Caco-2 (cell line): ENCODE measurements at regions not wholly inside any gene's neighbourhood (a gene's known extent, or its start where the extent isn't known, plus 50 kb on each side); places are given as distances from the start of the nearest gene placed in this dataset.

Experiments
- BruUV-seq: library from RNA; stranded (reverse); fragments of 400-500 nt; replicated peaks from 2 replicates; lab custom pipeline; 2021; lab: Mats Ljungman, UMichigan
- CTCF ChIA-PET: fragments of 300-600 bp; sonication (Branson Sonifier 250); formaldehyde crosslinking; loops from one replicate; lab custom pipeline; 2022; ENCODE audit warnings: antibody characterized with exemption; lab: Charles Lee
- POLR2A ChIA-PET: fragments of 300-600 bp; sonication (Branson Sonifier 250); formaldehyde crosslinking; loops from one replicate; lab custom pipeline; 2022; ENCODE audit warnings: antibody characterized with exemption; lab: Charles Lee
- DNase-seq, 2 experiments: peaks; one replicate each; pipeline versions ENCODE4 v3.0.0 to v3.0.0-alpha.2; 2020 to 2022
- H3K27me3 ChIP-seq: replicated peaks from 2 replicates; pipeline ENCODE4 v1.6.0; 2011; ENCODE audit warnings: low read length; ENCODE audit not compliant: control insufficient read depth, insufficient read depth
- H3K36me3 ChIP-seq: 2 replicates; pipeline ENCODE4 v1.5.1; 2011; ENCODE audit warnings: low read length; ENCODE audit not compliant: control insufficient read depth, insufficient read depth
- H3K4me1 ChIP-seq: fragments of 250-450 bp; sonication (Bioruptor Pico); 2 replicates; pipeline ENCODE4 v1.5.1; 2020; ENCODE audit warnings: mild to moderate bottlenecking
- H3K4me3 ChIP-seq: 2 replicates; pipeline ENCODE4 v1.5.1; 2011; ENCODE audit warnings: low read depth, mild to moderate bottlenecking, control low read depth, low read length
- H3K9me3 ChIP-seq: fragments of 250-450 bp; sonication (Bioruptor Pico); 2 replicates; pipeline ENCODE4 v1.5.1; 2020; ENCODE audit warnings: mild to moderate bottlenecking, moderate library complexity
- H3K27ac Mint-ChIP-seq: one replicate; pipeline ENCODE4 v1.8.0; 2022; ENCODE audit warnings: mixed read lengths; ENCODE audit not compliant: unreplicated experiment
- H3K27me3 Mint-ChIP-seq: one replicate; pipeline ENCODE4 v1.8.0; 2022; ENCODE audit warnings: mixed read lengths; ENCODE audit not compliant: insufficient read depth, unreplicated experiment
- H3K36me3 Mint-ChIP-seq: one replicate; pipeline ENCODE4 v1.8.0; 2022; ENCODE audit warnings: mild to moderate bottlenecking, mixed read lengths; ENCODE audit not compliant: insufficient read depth, unreplicated experiment
- H3K4me1 Mint-ChIP-seq: one replicate; pipeline ENCODE4 v1.8.0; 2022; ENCODE audit warnings: low read depth, mixed read lengths; ENCODE audit not compliant: unreplicated experiment
- H3K4me3 Mint-ChIP-seq: one replicate; pipeline ENCODE4 v1.8.0; 2022; ENCODE audit warnings: mild to moderate bottlenecking, moderate library complexity, mixed read lengths; ENCODE audit not compliant: unreplicated experiment
- H3K9me3 Mint-ChIP-seq: one replicate; pipeline ENCODE4 v1.8.0; 2022; ENCODE audit warnings: mixed read lengths; ENCODE audit not compliant: unreplicated experiment
- CTCF ChIP-seq, 2 experiments: fragments of 200-600 bp in 1 of 2; IDR thresholded peaks; 1 replicate in 1 of 2; 2 replicates in 1 of 2; pipeline versions ENCODE4 v1.5.1 to v1.8.0; 2011 to 2022; ENCODE audit warnings: antibody characterized with exemption in 1 of 2, control low read depth in 1 of 2, inconsistent platforms in 1 of 2, low read depth in 1 of 2, low read length in 1 of 2, mild to moderate bottlenecking in 1 of 2, moderate library complexity in 1 of 2; ENCODE audit not compliant: insufficient read depth in 1 of 2, severe bottlenecking in 1 of 2, unreplicated experiment in 1 of 2
- intact Hi-C: fragments of 100-400 bp; cut with micrococcal nuclease; formaldehyde crosslinking; loops from one replicate; pipeline ENCODE4 v1.10.0; 2022; ENCODE audit not compliant: unreplicated experiment

GRCh38 chr4:156620786-156621185, 350.8 kb downstream of the PDGFC start:
- Histone ChIP-seq H3K4me3 (no peak overlapping the region), H3K4me1 (no peaks in the 10 kb centered on the region), H3K36me3 (no peaks in the 10 kb centered on the region), H3K27me3 (no peaks in the 10 kb centered on the region), H3K9me3 (no peaks in the 10 kb centered on the region)
- intact Hi-C loops, result no loop called here
- CTCF ChIA-PET, result interaction anchor here (0.6 kb wide), 1 partner anchor 119 kb away, joined by 3 read pairs; no protein-coding TSS in a partner anchor
- no TSS peak for BruUV-seq
- Mint-ChIP-seq H3K4me1 (no peaks in the 10 kb centered on the region), H3K4me3 (no peak overlapping the region), H3K36me3 (no peaks in the 10 kb centered on the region), H3K27me3 (peaks cover 3% of the 10 kb centered on the region), H3K9me3 (peaks cover 9% of the 10 kb centered on the region), H3K27ac (no peak overlapping the region)
- no peak for TF ChIP-seq CTCF (IDR thresholded peaks at IDR 0.05; ENCODE audit: insufficient read depth in 1 of 2, low read depth in 1 of 2, low read length in 1 of 2, severe bottlenecking in 1 of 2, unreplicated experiment in 1 of 2)
- no peak for DNase-seq
- POLR2A ChIA-PET, result no interaction called here

- no peaks in the 10 kb centered on the region for H3K4me1 ChIP-seq
- no peak for TF ChIP-seq CTCF (IDR thresholded peaks at IDR 0.05; ENCODE audit: insufficient read depth in 1 of 2, low read depth in 1 of 2, low read length in 1 of 2, severe bottlenecking in 1 of 2, unreplicated experiment in 1 of 2)
- Mint-ChIP-seq H3K9me3 (peaks cover 9% of the 10 kb centered on the region), H3K27me3 (peaks cover 3% of the 10 kb centered on the region), H3K36me3 (no peaks in the 10 kb centered on the region), H3K4me1 (no peaks in the 10 kb centered on the region), H3K4me3 (no peak overlapping the region), H3K27ac (no peak overlapping the region)
- no peaks in the 10 kb centered on the region for H3K36me3 ChIP-seq
- CTCF ChIA-PET, result no interaction called here
- intact Hi-C loops, result no loop called here
- BruUV-seq, result no TSS peak
- POLR2A ChIA-PET, result no interaction called here
- no peak overlapping the region for H3K4me3 ChIP-seq
- H3K9me3 ChIP-seq, result no peaks in the 10 kb centered on the region
- no peaks in the 10 kb centered on the region for H3K27me3 ChIP-seq
- no peak for DNase-seq
Measured at GRCh38 chr4:156619154-156619934, 352.3 kb downstream of the PDGFC start.

GRCh38 chr4:156615066-156615531, 356.5 kb downstream of the PDGFC start:
- Histone ChIP-seq H3K4me3 (no peak overlapping the region), H3K9me3 (no peaks in the 10 kb centered on the region), H3K4me1 (no peaks in the 10 kb centered on the region), H3K27me3 (no peaks in the 10 kb centered on the region), H3K36me3 (no peaks in the 10 kb centered on the region)
- H3K27me3 Mint-ChIP-seq, result peaks cover 4% of the 10 kb centered on the region
- CTCF ChIA-PET, result no interaction called here
- H3K36me3 Mint-ChIP-seq, result no peaks in the 10 kb centered on the region
- no TSS peak for BruUV-seq
- intact Hi-C loops, result no loop called here
- POLR2A ChIA-PET, result no interaction called here
- no peak overlapping the region for H3K27ac Mint-ChIP-seq
- DNase-seq, result no peak
- TF ChIP-seq CTCF (IDR thresholded peaks at IDR 0.05; ENCODE audit: insufficient read depth in 1 of 2, low read depth in 1 of 2, low read length in 1 of 2, severe bottlenecking in 1 of 2, unreplicated experiment in 1 of 2), result no peak
- no peaks in the 10 kb centered on the region for H3K9me3 Mint-ChIP-seq
- no peaks in the 10 kb centered on the region for H3K4me1 Mint-ChIP-seq
- no peak overlapping the region for H3K4me3 Mint-ChIP-seq
